A549 (cell line): ENCODE measurements at regions not wholly inside any gene's neighbourhood (a gene's known extent, or its start where the extent isn't known, plus 50 kb on each side); places are given as distances from the start of the nearest gene placed in this dataset.

Experiments used
- CEBPB ChIP-seq, 2 experiments: fragments of >200 bp in 1 of 2; sonication (Bioruptor Twin) in 1 of 2; formaldehyde crosslinking in 1 of 2; IDR thresholded peaks; 2 replicates each; pipeline ENCODE4 v1.6.1; 2012 to 2016
- CTCF ChIP-seq: fragments of >200 bp; sonication (Bioruptor Twin); formaldehyde crosslinking; IDR thresholded peaks from 3 replicates; pipeline ENCODE4 v1.5.1; 2016
- ELK1 ChIP-seq: fragments of 150-350 bp; IDR thresholded peaks from 2 replicates; pipeline ENCODE4 v1.6.1; 2014; ENCODE audit warnings: low read depth, mild to moderate bottlenecking, low read length
- EP300 ChIP-seq, 2 experiments: fragments of >200 bp; sonication (Bioruptor Twin); formaldehyde crosslinking; IDR thresholded peaks; 2 replicates in 1 of 2; 3 replicates in 1 of 2; pipeline ENCODE4 v1.6.1; 2016 to 2017
- JUNB ChIP-seq: fragments of >200 bp; sonication (Bioruptor Twin); formaldehyde crosslinking; IDR thresholded peaks from 2 replicates; pipeline ENCODE4 v1.6.1; 2016
- KDM1A ChIP-seq: fragments of 200-600 bp; sonication (generic); IDR thresholded peaks from 2 replicates; pipeline ENCODE4 v1.6.1; 2016; ENCODE audit warnings: low read depth, mild to moderate bottlenecking
- POLR2A ChIP-seq: IDR thresholded peaks from 2 replicates; pipeline ENCODE4 v1.6.1; 2012; ENCODE audit warnings: mild to moderate bottlenecking, low read length
- RAD21 ChIP-seq, 2 experiments: fragments of >200 bp in 1 of 2; sonication (Bioruptor Twin) in 1 of 2; formaldehyde crosslinking in 1 of 2; IDR thresholded peaks in 1 of 2; conservative IDR thresholded peaks in 1 of 2; 2 replicates in 1 of 2; 3 replicates in 1 of 2; pipeline ENCODE4 v1.6.1; 2012 to 2018; ENCODE audit warnings: inconsistent platforms in 1 of 2
- REST ChIP-seq: fragments of 200-600 bp; sonication (generic); IDR thresholded peaks from 2 replicates; pipeline ENCODE4 v1.6.1; 2016; ENCODE audit warnings: antibody characterized with exemption, mild to moderate bottlenecking, moderate library complexity
- SMC3 ChIP-seq: fragments of >200 bp; sonication (Bioruptor Twin); formaldehyde crosslinking; IDR thresholded peaks from 3 replicates; pipeline ENCODE4 v1.6.1; 2018; ENCODE audit warnings: inconsistent platforms
- USF2 ChIP-seq: fragments of 450-650 bp; IDR thresholded peaks from 2 replicates; pipeline ENCODE4 v1.6.1; 2014; ENCODE audit warnings: antibody characterized with exemption

GRCh38 chr5:5675511-5675910 lies 253.0 kb downstream of the ICE1 start:
- TF ChIP-seq SMC3 (no peak), CTCF (no peak), ELK1 (no peak), KDM1A (no peak), EP300 (IDR thresholded peaks at IDR 0.05) (no peak), REST (no peak), POLR2A (no peak), CEBPB (IDR thresholded peaks at IDR 0.05) (no peak), JUNB (no peak), RAD21 (conservative IDR thresholded peaks at IDR 0.05 in 1 of 2, IDR thresholded peaks at IDR 0.05 in 1 of 2) (no peak), USF2 (no peak)
